ENCODE measurements at regions not wholly inside any gene's neighbourhood (a gene's known extent, or its start where the extent isn't known, plus 50 kb on each side); places are given as distances from the start of the nearest gene placed in this dataset.

DNA sequence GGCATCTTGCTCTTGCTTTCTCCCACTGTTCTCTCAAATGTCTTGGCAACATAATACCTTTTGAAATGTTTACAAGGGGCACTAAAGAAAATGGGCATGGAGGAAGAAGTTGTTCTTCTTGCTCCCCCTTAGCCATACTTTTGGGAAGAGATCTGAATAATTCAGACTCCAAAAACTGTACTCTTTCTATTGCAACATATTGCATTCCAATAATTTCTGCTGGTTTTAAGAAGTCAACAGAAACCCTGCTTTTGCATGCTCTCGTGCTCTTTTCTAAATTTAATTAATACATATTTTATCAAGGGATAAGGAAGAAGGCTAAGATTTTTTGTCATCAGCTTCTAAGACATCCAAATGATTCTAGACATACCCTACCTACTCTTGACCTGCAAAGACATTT is 409.9 kb upstream of the SOX5 start:
- H3K4me2 ChIP-seq (ENCODE audit: low read length): no peak overlapping the region
- POLR2A ChIA-PET: no interaction called here
- no TSS peak for BruUV-seq (replicated peaks)
- no peak overlapping the region for H2AFZ ChIP-seq (ENCODE audit: low read depth, low read length, poor library complexity, severe bottlenecking)
- intact Hi-C loops (cut with micrococcal nuclease): no loop called here
- CTCF ChIA-PET: no interaction called here
- H3K9ac ChIP-seq (ENCODE audit: low read length): no peak overlapping the region
- no peaks in the 10 kb centered on the region for H4K20me1 ChIP-seq (ENCODE audit: insufficient read depth)
- peaks cover 12 to 16% of the 10 kb centered on the region in 2 experiments; a peak in 3 of 4 replicates for H3K9me3 ChIP-seq (ENCODE audit: control insufficient read depth in 1 of 2, insufficient read depth in 1 of 2, low read depth in 1 of 2, low read length in 2 of 2)
- H3K79me2 ChIP-seq (ENCODE audit: insufficient read depth, low read length): no peaks in the 10 kb centered on the region
- H3K27me3 ChIP-seq (ENCODE audit: insufficient read depth, low read length): no peaks in the 10 kb centered on the region
- H3K27ac ChIP-seq (ENCODE audit: low read depth, low read length): no peak overlapping the region
- no peaks in the 10 kb centered on the region for H3K36me3 ChIP-seq (ENCODE audit: control insufficient read depth in 1 of 2, insufficient read depth in 2 of 2, low read length in 2 of 2)
- no peaks in the 10 kb centered on the region for H3K4me1 ChIP-seq (ENCODE audit: control insufficient read depth in 1 of 2, insufficient read depth in 2 of 2, low read length in 2 of 2)
- RAD21 ChIA-PET (ENCODE audit: low non-redundant PET in 1 of 2, low total read pairs in 2 of 2, uncharacterized antibody in 2 of 2, unreplicated experiment in 2 of 2): no interaction called here
- DNase-seq (ENCODE audit: low read depth, low spot score): no peak
- no peak overlapping the region for H3K4me3 ChIP-seq (replicated peaks in 1 of 2; ENCODE audit: low read depth in 1 of 2, low read length in 2 of 2)
- TF ChIP-seq, protein P1, sequence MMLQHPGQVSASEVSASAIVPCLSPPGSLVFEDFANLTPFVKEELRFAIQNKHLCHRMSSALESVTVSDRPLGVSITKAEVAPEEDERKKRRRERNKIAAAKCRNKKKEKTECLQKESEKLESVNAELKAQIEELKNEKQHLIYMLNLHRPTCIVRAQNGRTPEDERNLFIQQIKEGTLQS (IDR thresholded peaks at IDR 0.05): no peak
- no peak for TF ChIP-seq FOSL1 (IDR thresholded peaks at IDR 0.05; ENCODE audit: low read depth)
- ATAC-seq: no peak
- no peaks in the 10 kb centered on the region for H3K9me2 ChIP-seq (ENCODE audit: insufficient read depth)

DNA sequence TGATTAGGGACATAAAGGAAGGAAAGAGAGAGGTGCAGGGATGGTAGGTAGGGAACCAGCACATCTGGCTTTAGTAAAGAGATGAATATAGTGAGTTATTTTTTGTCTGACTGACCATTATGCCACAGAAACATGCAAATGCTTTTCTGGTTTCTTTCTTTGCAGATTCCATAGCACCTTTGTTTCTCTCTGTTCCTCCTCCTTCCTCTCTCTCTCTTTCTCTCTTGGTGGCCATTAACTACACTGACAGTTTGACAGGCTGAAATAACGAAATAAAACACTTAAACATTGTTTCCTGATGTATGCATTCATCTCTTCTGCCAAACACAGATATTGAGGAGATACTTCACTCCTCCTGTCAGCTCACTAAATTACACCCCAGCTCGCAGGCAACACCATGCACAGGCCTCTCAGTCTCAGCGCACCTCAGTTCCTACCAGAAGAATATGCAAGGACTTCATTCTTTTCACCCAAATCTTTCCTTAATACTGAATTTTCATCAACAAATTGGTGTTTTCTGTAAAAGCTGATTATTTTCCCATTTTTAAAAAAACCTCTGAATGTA is 406.9 kb upstream of the SOX5 start:
- BruUV-seq (replicated peaks): no TSS peak
- DNase-seq (ENCODE audit: low read depth, low spot score): no peak
- ChIA-PET POLR2A (no interaction called here), CTCF (no interaction called here), RAD21 (ENCODE audit: low non-redundant PET in 1 of 2, low total read pairs in 2 of 2, uncharacterized antibody in 2 of 2, unreplicated experiment in 2 of 2) (no interaction called here)
- no peaks in the 10 kb centered on the region for H4K20me1 ChIP-seq (ENCODE audit: insufficient read depth)
- H3K9ac ChIP-seq (ENCODE audit: low read length): no peak overlapping the region
- no peaks in the 10 kb centered on the region for H3K4me1 ChIP-seq (ENCODE audit: control insufficient read depth in 1 of 2, insufficient read depth in 2 of 2, low read length in 2 of 2)
- no peaks in the 10 kb centered on the region for H3K36me3 ChIP-seq (ENCODE audit: control insufficient read depth in 1 of 2, insufficient read depth in 2 of 2, low read length in 2 of 2)
- H3K79me2 ChIP-seq (ENCODE audit: insufficient read depth, low read length): no peaks in the 10 kb centered on the region
- H3K27ac ChIP-seq (ENCODE audit: low read depth, low read length): no peak overlapping the region
- no peaks in the 10 kb centered on the region for H3K9me2 ChIP-seq (ENCODE audit: insufficient read depth)
- H3K4me2 ChIP-seq (ENCODE audit: low read length): no peak overlapping the region
- intact Hi-C loops (cut with micrococcal nuclease): no loop called here
- no peaks in the 10 kb centered on the region for H3K27me3 ChIP-seq (ENCODE audit: insufficient read depth, low read length)
- ATAC-seq: no peak
- H3K4me3 ChIP-seq (replicated peaks in 1 of 2; ENCODE audit: low read depth in 1 of 2, low read length in 2 of 2): no peak overlapping the region
- TF ChIP-seq, protein P2, sequence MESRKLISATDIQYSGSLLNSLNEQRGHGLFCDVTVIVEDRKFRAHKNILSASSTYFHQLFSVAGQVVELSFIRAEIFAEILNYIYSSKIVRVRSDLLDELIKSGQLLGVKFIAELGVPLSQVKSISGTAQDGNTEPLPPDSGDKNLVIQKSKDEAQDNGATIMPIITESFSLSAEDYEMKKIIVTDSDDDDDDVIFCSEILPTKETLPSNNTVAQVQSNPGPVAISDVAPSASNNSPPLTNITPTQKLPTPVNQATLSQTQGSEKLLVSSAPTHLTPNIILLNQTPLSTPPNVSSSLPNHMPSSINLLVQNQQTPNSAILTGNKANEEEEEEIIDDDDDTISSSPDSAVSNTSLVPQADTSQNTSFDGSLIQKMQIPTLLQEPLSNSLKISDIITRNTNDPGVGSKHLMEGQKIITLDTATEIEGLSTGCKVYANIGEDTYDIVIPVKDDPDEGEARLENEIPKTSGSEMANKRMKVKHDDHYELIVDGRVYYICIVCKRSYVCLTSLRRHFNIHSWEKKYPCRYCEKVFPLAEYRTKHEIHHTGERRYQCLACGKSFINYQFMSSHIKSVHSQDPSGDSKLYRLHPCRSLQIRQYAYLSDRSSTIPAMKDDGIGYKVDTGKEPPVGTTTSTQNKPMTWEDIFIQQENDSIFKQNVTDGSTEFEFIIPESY (IDR thresholded peaks at IDR 0.05; ENCODE audit: extremely low read depth, insufficient replicate concordance, low read length): no peak
- no peak for TF ChIP-seq SIN3A (IDR thresholded peaks at IDR 0.05; ENCODE audit: low read depth)
- TF ChIP-seq, protein P1 (IDR thresholded peaks at IDR 0.05): no peak
- no peak overlapping the region for H2AFZ ChIP-seq (ENCODE audit: low read depth, low read length, poor library complexity, severe bottlenecking)
- H3K9me3 ChIP-seq (ENCODE audit: control insufficient read depth in 1 of 2, insufficient read depth in 1 of 2, low read depth in 1 of 2, low read length in 2 of 2): peaks cover 14 to 16% of the 10 kb centered on the region in 2 experiments; a peak in 3 of 4 replicates

Data from HCT116 (cell line).